H1 (cell line): ENCODE measurements at regions not wholly inside any gene's neighbourhood (a gene's known extent, or its start where the extent isn't known, plus 50 kb on each side); places are given as distances from the start of the nearest gene placed in this dataset.

Source experiments
- ASH2L ChIP-seq: fragments of 200-600, 300-600 bp; sonication (generic); IDR thresholded peaks from one replicate; pipeline ENCODE4 v1.7.1; 2017; ENCODE audit warnings: low read length
- BACH1 ChIP-seq: IDR thresholded peaks from 2 replicates; pipeline ENCODE4 v1.6.1; 2012; ENCODE audit warnings: low read length, improper control_type of control experiment
- BCL11A ChIP-seq, 2 experiments: IDR thresholded peaks; one replicate each; pipeline ENCODE4 v1.6.1; 2011; ENCODE audit warnings: low read depth in 2 of 2, low read length in 2 of 2, mild to moderate bottlenecking in 2 of 2
- CTCF ChIP-seq, 3 experiments: IDR thresholded peaks; 1 replicate in 2 of 3; 2 replicates in 1 of 3; pipeline versions ENCODE4 v1.5.1 to v1.6.1; 2011; ENCODE audit warnings: low read length in 3 of 3, mild to moderate bottlenecking in 3 of 3, inconsistent platforms in 2 of 3, low read depth in 1 of 3, moderate library complexity in 1 of 3; ENCODE audit not compliant: insufficient read depth in 1 of 3; ENCODE audit errors: control extremely low read depth in 1 of 3
- SAP30 ChIP-seq: fragments of 300-600 bp; sonication (generic); IDR thresholded peaks from 2 replicates; pipeline ENCODE4 v1.7.1; 2012; ENCODE audit warnings: low read length, moderate library complexity, mild to moderate bottlenecking, inconsistent platforms; ENCODE audit not compliant: insufficient read depth, insufficient replicate concordance

GRCh38 chr10:10392511-10392910 lies 625.2 kb upstream of the CELF2 start (continued):
- TF ChIP-seq ASH2L (no peak), SAP30 (no peak), CTCF (IDR thresholded peaks at IDR 0.05; ENCODE audit: control extremely low read depth in 1 of 3, insufficient read depth in 1 of 3, low read depth in 1 of 3, low read length in 3 of 3) (no peak), BACH1 (no peak), BCL11A (IDR thresholded peaks at IDR 0.05; ENCODE audit: low read depth in 2 of 2, low read length in 2 of 2) (no peak)
